Ramos (cell line): ENCODE measurements at regions not wholly inside any gene's neighbourhood (a gene's known extent, or its start where the extent isn't known, plus 50 kb on each side); places are given as distances from the start of the nearest gene placed in this dataset.

Source experiments
- in situ Hi-C: fragments of 300-500 bp; cut with MboI; formaldehyde crosslinking; loops from one replicate; pipeline ENCODE4 v1.14.3; 2022; ENCODE audit warnings: low sequenced_read_pairs; ENCODE audit not compliant: unreplicated experiment

- in situ Hi-C loops, result no loop called here
Observed at GRCh38 chr18:1463981-1464380, 559.3 kb downstream of the ADCYAP1 start.

- in situ Hi-C loops, result no loop called here
Observed at GRCh38 chr18:1464444-1465217, 560.0 kb downstream of the ADCYAP1 start.

- in situ Hi-C loops, result no loop called here
Observed at GRCh38 chr18:1466035-1466434, 561.4 kb downstream of the ADCYAP1 start.

DNA sequence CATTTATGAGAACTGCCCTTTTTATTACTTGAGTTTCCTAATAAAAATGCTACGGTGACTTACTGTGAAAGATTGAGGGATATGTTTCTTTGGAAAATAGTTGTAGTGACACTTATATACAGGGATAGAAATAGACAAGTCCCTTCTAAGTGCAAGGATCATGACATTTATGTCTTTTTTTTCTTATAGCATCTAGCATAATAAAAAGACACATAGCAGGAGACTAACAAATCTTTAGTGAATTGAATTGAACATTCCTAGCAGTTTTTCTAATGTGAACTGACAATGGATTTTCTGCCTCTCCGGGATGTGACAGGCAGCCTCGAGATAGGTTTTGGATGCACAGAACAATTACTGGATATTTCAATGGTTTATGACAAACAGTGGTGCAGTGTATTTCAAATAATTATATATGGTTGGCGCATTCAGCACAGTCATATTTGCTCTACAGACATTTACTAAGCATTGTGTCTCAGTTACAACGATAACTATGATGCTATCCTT, 562.8 kb downstream of the ADCYAP1 start:
- in situ Hi-C loops, result no loop called here

DNA sequence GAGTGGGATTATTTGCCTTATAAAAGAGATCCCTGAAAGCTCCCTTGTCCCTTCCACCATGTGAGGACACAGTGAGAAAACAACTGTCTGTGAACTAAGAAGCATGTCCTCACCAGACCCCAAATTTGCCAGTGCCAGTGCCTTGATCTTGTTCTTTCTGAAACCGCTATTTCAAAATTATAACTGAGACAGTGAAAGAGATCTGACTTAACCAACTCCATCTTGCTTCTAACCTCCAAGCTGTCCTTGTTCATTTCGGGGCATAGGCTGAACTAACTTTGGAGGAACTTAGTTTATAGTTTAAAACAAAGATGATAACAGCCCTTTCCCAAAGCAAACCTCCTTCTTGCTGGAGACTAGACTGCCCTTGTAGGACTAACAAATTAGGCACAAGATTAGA, 563.9 kb downstream of the ADCYAP1 start:
- in situ Hi-C loops, result no loop called here

DNA sequence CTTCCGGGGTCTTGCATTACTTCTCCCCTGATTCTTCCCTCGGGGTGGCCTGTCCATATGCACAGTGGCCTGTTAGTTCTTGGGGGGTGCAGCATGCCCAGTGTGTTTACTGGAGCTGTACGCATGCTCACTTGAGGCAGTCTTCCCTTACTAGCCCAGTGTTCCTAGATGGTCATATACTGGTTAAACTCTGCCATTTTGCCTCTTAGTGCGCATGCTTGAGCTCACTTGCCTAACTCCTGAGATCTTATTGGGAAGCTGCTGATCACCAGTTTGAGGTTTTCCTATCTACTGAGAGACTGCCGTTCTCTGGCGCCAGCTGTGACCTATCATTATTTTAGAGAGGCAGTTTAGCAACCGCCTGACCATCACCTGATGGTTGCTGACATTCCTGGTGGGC, 571.2 kb downstream of the ADCYAP1 start:
- in situ Hi-C loops, result no loop called here

GRCh38 chr18:1480309-1480708, 575.6 kb downstream of the ADCYAP1 start:
- in situ Hi-C loops, result no loop called here

GRCh38 chr18:1481577-1481976, 576.9 kb downstream of the ADCYAP1 start:
- in situ Hi-C loops, result no loop called here

DNA sequence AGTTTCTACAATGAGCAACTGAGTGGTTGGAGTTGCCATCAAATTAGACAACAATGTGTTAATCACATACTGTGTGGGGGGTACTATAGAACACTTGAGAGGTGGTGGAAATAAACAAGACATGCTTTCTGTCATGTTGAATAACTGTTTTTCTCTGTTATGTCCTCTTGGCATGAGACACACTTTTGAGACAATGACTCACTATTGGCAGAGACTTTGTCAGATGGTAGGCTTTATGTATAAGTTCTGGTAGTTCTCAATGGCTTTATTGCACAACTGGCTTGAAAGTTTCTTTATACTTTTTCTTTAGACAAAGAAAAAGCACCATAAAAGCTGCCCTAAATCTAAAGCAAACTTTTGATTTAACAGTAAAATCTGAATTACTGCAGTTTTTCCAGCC, 578.7 kb downstream of the ADCYAP1 start:
- in situ Hi-C loops, result no loop called here

GRCh38 chr18:1487457-1487856, 582.8 kb downstream of the ADCYAP1 start:
- in situ Hi-C loops, result no loop called here

GRCh38 chr18:1488394-1488793, 583.7 kb downstream of the ADCYAP1 start:
- in situ Hi-C loops, result no loop called here

- in situ Hi-C loops, result no loop called here
Observed at GRCh38 chr18:1488957-1489356, 584.3 kb downstream of the ADCYAP1 start.

- in situ Hi-C loops, result no loop called here
Observed at GRCh38 chr18:1495387-1495786, 590.7 kb downstream of the ADCYAP1 start.

GRCh38 chr18:1496096-1496495, 591.4 kb downstream of the ADCYAP1 start:
- in situ Hi-C loops, result no loop called here

DNA sequence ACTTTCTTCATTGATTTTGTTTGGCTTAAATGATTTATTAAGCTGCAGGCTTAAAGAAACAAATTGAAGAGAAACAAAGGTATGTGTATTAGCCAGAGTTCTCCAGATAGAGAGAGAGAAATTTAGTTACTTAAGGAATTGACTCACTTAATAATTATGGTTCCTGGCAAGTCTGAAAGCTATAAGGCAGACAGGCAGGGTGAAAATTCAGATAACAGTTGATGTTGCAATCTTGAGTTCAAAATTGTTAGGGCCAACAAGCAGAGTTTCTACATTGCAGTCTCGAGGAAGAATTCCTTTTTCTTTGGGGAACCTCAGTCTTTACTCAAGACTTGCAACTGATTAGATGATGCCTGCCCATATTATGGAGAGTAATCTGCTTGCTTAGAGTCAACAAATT, 593.5 kb downstream of the ADCYAP1 start:
- in situ Hi-C loops, result no loop called here

DNA sequence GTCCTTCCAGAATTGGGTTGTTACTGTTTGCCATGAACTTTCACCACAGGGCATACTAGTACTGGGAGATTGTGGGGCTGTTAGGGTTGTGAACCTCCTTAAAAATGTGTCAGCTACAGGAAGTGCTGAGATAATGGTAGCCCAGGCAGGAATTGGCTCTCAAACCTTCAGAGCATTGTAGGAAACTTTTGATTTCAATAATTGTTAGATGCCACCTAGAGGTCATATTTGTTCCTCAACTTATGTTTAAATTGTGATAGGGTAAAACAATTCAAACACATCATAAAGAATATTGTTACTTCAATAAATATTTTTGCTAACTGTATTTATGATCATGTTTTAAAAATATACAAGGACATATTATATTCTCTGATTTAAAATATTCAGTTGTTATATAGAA, 594.6 kb downstream of the ADCYAP1 start:
- in situ Hi-C loops, result no loop called here

DNA sequence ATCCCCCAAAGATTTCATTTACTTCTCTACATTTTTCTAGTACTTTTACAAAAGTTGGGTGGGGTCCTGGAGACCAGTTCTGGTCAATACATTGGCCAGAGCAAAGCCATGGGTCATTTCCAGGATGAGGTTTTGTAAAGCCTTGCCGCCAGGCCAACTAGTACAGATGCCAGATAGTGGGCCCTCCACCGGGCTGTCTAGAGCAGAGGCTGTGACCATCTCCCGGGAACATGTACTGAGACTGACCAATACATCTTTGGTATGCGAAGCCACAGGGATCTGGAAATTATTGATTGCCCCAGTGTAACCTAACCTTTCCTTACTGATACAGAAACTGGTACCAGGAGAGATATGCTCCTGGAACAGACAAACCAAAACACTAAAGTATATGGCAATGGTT, 599.2 kb downstream of the ADCYAP1 start:
- in situ Hi-C loops, result no loop called here

DNA sequence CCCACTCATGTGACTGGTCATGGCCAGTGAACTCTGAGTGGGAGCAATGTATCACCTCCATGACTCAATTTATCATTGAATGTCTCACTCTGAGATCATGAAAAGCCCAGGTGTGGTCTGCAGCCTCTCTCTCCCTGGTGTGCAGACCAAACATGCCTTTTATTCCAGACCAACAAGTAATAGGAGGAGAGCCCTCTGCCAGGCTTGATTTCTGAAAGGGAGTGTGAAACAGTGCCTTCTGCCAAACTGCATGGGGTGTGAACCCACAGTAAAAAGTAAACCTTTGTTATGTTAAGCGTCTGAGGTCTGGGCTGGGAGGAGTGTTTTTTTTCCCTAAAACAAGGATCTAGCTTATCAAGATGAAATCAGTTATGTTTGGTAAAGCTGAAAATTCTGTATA, 601.2 kb downstream of the ADCYAP1 start:
- in situ Hi-C loops, result no loop called here

GRCh38 chr18:1510542-1511179, 606.0 kb downstream of the ADCYAP1 start:
- in situ Hi-C loops, result no loop called here

DNA sequence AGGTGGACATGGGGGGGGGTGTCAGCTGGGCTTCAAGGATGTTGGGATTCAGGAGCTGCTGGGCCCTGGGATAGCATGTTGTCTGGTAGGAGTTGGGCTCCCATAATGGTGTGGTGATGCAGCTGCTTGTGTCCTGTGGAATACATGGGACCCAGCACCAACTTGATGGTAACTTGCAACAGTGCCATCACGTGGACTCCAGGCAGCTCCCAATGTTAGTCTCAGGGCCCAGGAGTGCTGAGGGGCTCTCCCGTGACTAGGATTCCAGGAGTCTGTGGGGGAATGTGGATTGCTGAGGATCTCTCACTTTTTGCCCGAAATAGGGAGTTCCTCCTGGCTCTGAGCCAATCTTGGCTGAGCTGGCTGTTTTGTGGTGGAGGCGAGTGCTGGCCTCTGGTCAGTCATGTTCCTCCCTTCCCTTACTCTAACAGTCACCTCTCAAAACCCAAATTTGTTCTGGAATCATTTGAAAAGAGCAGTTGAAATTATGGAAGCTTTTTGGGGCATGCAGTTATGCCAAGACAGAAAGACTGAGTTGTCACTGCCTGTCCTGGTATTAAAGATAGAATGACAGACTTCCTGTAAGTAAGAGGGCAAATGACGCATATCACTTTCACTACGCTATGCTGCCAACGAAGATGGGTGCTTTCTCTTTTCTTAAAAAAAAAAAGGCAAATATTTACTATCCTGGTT, 607.1 kb downstream of the ADCYAP1 start:
- in situ Hi-C loops, result no loop called here

DNA sequence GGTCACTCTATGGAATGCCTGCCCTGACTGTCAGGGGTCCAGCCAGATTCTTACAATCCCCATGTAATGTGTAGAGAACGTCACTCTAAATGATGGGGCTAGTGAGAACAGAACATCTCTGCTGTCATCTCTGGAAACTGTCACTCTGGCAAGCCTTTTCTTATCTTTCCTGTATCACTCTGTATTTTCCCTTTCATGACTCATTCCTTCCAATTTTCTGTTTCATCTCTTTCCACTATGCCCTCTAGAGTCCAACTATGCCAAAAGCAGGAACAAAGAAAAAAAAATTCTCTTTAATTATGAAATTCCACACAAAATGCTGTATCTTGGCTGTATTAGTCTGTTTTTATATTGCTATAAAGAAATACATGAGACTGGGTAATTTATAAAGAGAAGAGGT, 608.8 kb downstream of the ADCYAP1 start:
- in situ Hi-C loops, result no loop called here
